GM12878 (cell line): ENCODE measurements at regions not wholly inside any gene's neighbourhood (a gene's known extent, or its start where the extent isn't known, plus 50 kb on each side); places are given as distances from the start of the nearest gene placed in this dataset.
"Not testable (repeated sequence)": the region's sequence is repeated elsewhere in the genome, so short reads cannot be mapped to it uniquely, and the experiment has no call there.

Experiments used
- ATAC-seq: fragments of 200-7000 bp; cut with Tn5 transposase; 3 replicates; pipeline ENCODE4 v1.9.1; 2020; ENCODE audit warnings: mild to moderate bottlenecking, moderate library complexity
- BruUV-seq: library from RNA; stranded (reverse); fragments of 400-500 nt; replicated peaks from 2 replicates; lab custom pipeline; 2021; lab: Mats Ljungman, UMichigan
- CTCF ChIA-PET: fragments of 300-600 bp; sonication (Branson Sonifier 250); formaldehyde crosslinking; extraction: SDS; loops from one replicate; lab custom pipeline; 2021; ENCODE audit warnings: inconsistent platforms; lab: Yijun Ruan, JAX
- POLR2A ChIA-PET: fragments of 350-600 bp; formaldehyde crosslinking; extraction: SDS; loops from one replicate; lab custom pipeline; 2021; ENCODE audit warnings: inconsistent platforms; lab: Charles Lee
- RAD21 ChIA-PET: fragments of 300-600 bp; sonication (Branson Sonifier 250); formaldehyde crosslinking; loops from one replicate; lab custom pipeline; 2023; ENCODE audit warnings: antibody characterized with exemption; ENCODE audit not compliant: unreplicated experiment; lab: Charles Lee
- SMC1A ChIA-PET: fragments of 300-600 bp; sonication (Branson Sonifier 250); formaldehyde crosslinking; loops from one replicate; lab custom pipeline; 2023; ENCODE audit not compliant: unreplicated experiment, uncharacterized antibody; lab: Charles Lee
- DNase-seq: peaks from one replicate; pipeline ENCODE4 v3.0.0-alpha.2; 2011; ENCODE audit warnings: low read depth, low spot score
- FAIRE-seq: peaks from 3 replicates; lab custom pipeline; 2011; peaks lifted over from hg19 to GRCh38; lab: Jason Lieb, UNC
- H2AFZ ChIP-seq: 2 replicates; pipeline ENCODE4 v1.6.0; 2011; ENCODE audit warnings: low read depth, low read length, control low read depth; ENCODE audit not compliant: control insufficient read depth
- H3K27ac ChIP-seq: 2 replicates; pipeline ENCODE4 v1.5.1; 2011; ENCODE audit warnings: control low read depth; ENCODE audit not compliant: control insufficient read depth, insufficient read depth
- H3K27me3 ChIP-seq, 2 experiments: replicated peaks in 1 of 2; 2 replicates each; pipeline versions ENCODE4 v1.6.0 to v1.6.1; 2011; ENCODE audit warnings: low read length in 1 of 2; ENCODE audit not compliant: control insufficient read depth in 2 of 2, insufficient read depth in 2 of 2
- H3K36me3 ChIP-seq, 2 experiments: 2 replicates each; pipeline ENCODE4 v1.5.1; 2011; ENCODE audit warnings: low read length in 1 of 2; ENCODE audit not compliant: control insufficient read depth in 2 of 2, insufficient read depth in 2 of 2
- H3K4me1 ChIP-seq: 2 replicates; pipeline ENCODE4 v1.6.1; 2011; ENCODE audit warnings: mild to moderate bottlenecking, low read length, moderate library complexity, mixed read lengths; ENCODE audit not compliant: control insufficient read depth, insufficient read depth
- H3K4me2 ChIP-seq: 2 replicates; pipeline ENCODE4 v1.6.0; 2011; ENCODE audit warnings: control low read depth; ENCODE audit not compliant: control insufficient read depth, insufficient read depth
- H3K4me3 ChIP-seq: fragments of 200-600 bp; sonication (generic); 2 replicates; pipeline ENCODE4 v1.5.1; 2016
- H3K79me2 ChIP-seq: 2 replicates; pipeline ENCODE4 v1.6.0; 2011; ENCODE audit warnings: low read length; ENCODE audit not compliant: control insufficient read depth, insufficient read depth
- H3K9ac ChIP-seq: 2 replicates; pipeline ENCODE4 v1.8.0; 2011; ENCODE audit warnings: low read length, control low read depth, mixed read lengths; ENCODE audit not compliant: control insufficient read depth, insufficient read depth
- H3K9me3 ChIP-seq: replicated peaks from 3 replicates; pipeline ENCODE4 v1.5.1; 2011; ENCODE audit warnings: mild to moderate bottlenecking, low read length; ENCODE audit not compliant: control insufficient read depth, insufficient read depth
- H4K20me1 ChIP-seq: 2 replicates; pipeline ENCODE4 v1.6.0; 2011; ENCODE audit not compliant: control insufficient read depth, insufficient read depth
- BHLHE40 ChIP-seq, 2 experiments: fragments of 450-650 bp in 1 of 2; IDR thresholded peaks; 2 replicates each; pipeline ENCODE4 v1.6.1; 2011 to 2017; ENCODE audit warnings: low read depth in 2 of 2, borderline replicate concordance in 1 of 2, improper control_type of control experiment in 1 of 2, low read length in 1 of 2, mild to moderate bottlenecking in 1 of 2
- ETV6 ChIP-seq, 2 experiments: fragments of 450-650 bp in 1 of 2; IDR thresholded peaks in 1 of 2; conservative IDR thresholded peaks in 1 of 2; 2 replicates each; pipeline ENCODE4 v1.6.1; 2014; ENCODE audit warnings: antibody characterized with exemption in 1 of 2, borderline replicate concordance in 1 of 2, low read depth in 1 of 2, mild to moderate bottlenecking in 1 of 2, moderate library complexity in 1 of 2
- HDGF ChIP-seq: fragments of 450-650 bp; IDR thresholded peaks from 2 replicates; pipeline ENCODE4 v1.6.1; 2016; ENCODE audit warnings: antibody characterized with exemption
- IRF4 ChIP-seq: IDR thresholded peaks from 2 replicates; pipeline ENCODE4 v1.6.1; 2011; ENCODE audit warnings: low read depth, low read length
- JUND ChIP-seq: IDR thresholded peaks from 2 replicates; pipeline ENCODE4 v1.6.1; 2012; ENCODE audit warnings: low read depth, mild to moderate bottlenecking, low read length, improper control_type of control experiment, moderate library complexity
- MEF2A ChIP-seq: IDR thresholded peaks from 2 replicates; pipeline ENCODE4 v1.6.1; 2011; ENCODE audit warnings: low read depth, mild to moderate bottlenecking, low read length, moderate library complexity; ENCODE audit not compliant: insufficient read depth
- NFIC ChIP-seq: IDR thresholded peaks from 2 replicates; pipeline ENCODE4 v1.6.1; 2012; ENCODE audit warnings: low read depth, mild to moderate bottlenecking, inconsistent platforms, low read length, moderate library complexity
- NFXL1 ChIP-seq: fragments of 450-650 bp; IDR thresholded peaks from 2 replicates; pipeline ENCODE4 v1.6.1; 2017; ENCODE audit warnings: antibody characterized with exemption, mild to moderate bottlenecking, borderline replicate concordance
- NR2C1 ChIP-seq: fragments of 450-650 bp; IDR thresholded peaks from 2 replicates; pipeline ENCODE4 v1.6.1; 2017; ENCODE audit warnings: antibody characterized with exemption, mild to moderate bottlenecking, moderate library complexity
- RELA ChIP-seq: fragments of 450-650 bp; IDR thresholded peaks from 2 replicates; pipeline ENCODE4 v1.8.0; 2014; ENCODE audit warnings: borderline replicate concordance; ENCODE audit not compliant: partially characterized antibody
- TCF12 ChIP-seq: IDR thresholded peaks from 2 replicates; pipeline ENCODE4 v1.6.1; 2011; ENCODE audit warnings: low read depth, mild to moderate bottlenecking, low read length
- TCF7 ChIP-seq: IDR thresholded peaks from 2 replicates; pipeline ENCODE4 v1.6.1; 2014; ENCODE audit warnings: antibody characterized with exemption, borderline replicate concordance
- WGBS: methylation state at CpG from one replicate; pipeline ENCODE4 v1.1.6; 2016; ENCODE audit warnings: low lambda C conversion rate; ENCODE audit not compliant: insufficient replicate concordance, insufficient coverage; ENCODE audit errors: missing lambda C conversion rate; 5-methylcytosine and 5-hydroxymethylcytosine counted together
- in situ Hi-C: fragments of 300-500 bp; cut with MboI; formaldehyde crosslinking; loops from 9 replicates; pipeline ENCODE4 v1.14.3; 2018; ENCODE audit warnings: mixed read lengths
- intact Hi-C: fragments of 100-400 bp; cut with micrococcal nuclease; formaldehyde crosslinking; loops from one replicate; pipeline ENCODE4 v1.14.2; 2022; ENCODE audit not compliant: unreplicated experiment
- TF ChIP-seq, protein P1 (sequence below): fragments of 450-650 bp; IDR thresholded peaks from 2 replicates; pipeline ENCODE4 v1.6.1; 2018; ENCODE audit warnings: mild to moderate bottlenecking, low read depth, moderate library complexity; ENCODE audit not compliant: partially characterized antibody
- TF ChIP-seq, protein P2 (sequence below): fragments of 150-350 bp; IDR thresholded peaks from 2 replicates; pipeline ENCODE4 v1.6.1; 2014; ENCODE audit warnings: mild to moderate bottlenecking, low read depth, low read length

DNA sequence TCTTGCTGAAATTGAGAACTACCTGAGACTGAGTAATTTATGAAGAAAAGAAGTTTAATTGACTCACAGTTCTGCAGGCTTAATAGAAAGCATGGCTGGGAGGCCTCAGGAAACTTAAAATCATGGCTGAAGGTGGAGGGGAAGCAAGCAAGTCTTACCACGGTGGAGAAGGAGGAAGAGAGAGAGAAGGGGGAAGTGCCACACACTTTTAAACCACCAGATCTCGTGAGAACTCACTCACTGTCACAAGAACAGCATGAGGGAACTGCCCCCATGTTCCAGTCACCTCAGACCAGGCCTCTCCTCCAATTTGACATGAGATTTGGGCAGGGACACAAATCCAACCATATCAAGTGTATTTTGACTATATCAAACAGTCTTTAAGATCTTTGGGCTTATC, 668.3 kb downstream of the SLCO4C1 start:
- in situ Hi-C loops, H3K9me3 ChIP-seq, SMC1A ChIA-PET, H3K36me3 ChIP-seq, H3K4me1 ChIP-seq, H3K4me2 ChIP-seq, H2AFZ ChIP-seq, H3K27me3 ChIP-seq, H3K9ac ChIP-seq: not testable (repeated sequence)
- WGBS: 0% methylated on average over 2 of the region's 2 CpGs
- peak in 1 of 2 experiments; percentile 24; a peak in 1 of 4 replicates for TF ChIP-seq BHLHE40 (IDR thresholded peaks at IDR 0.05; ENCODE audit: borderline replicate concordance in 1 of 2, low read depth in 2 of 2, low read length in 1 of 2)
- TF ChIP-seq, all 136 proteins: peak for 1; not testable (repeated sequence) for 135
- ATAC-seq, H4K20me1 ChIP-seq, BruUV-seq, H3K4me3 ChIP-seq, FAIRE-seq, intact Hi-C loops, RAD21 ChIA-PET, DNase-seq, POLR2A ChIA-PET, H3K27ac ChIP-seq, H3K79me2 ChIP-seq, CTCF ChIA-PET: not testable (repeated sequence)

DNA sequence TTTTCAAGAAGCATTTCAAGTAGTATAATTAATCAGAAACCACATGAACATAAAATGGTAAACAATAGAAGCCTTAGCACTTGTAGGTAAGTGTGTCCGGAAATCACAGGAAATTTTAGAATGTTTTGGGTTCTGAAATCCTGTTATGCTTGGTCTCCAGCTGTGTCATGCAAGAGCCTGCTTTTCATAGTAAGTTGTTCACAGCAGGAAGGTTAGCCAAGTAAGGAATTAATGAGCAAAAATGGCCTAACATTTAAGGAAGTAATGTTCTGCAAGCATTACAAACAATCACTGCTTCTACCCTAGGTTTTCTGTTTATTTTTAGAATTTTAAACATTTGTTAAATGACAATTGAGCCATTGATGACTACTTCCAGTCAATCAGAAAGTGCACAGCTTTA, 669.5 kb downstream of the SLCO4C1 start:
- H3K36me3 ChIP-seq: no peaks in the 10 kb centered on the region
- in situ Hi-C loops (no loop called here), intact Hi-C loops (no loop called here)
- 31% methylated on average over 1 of the region's 1 CpG for WGBS
- TF ChIP-seq NFIC (no peak), NFXL1 (no peak), IRF4 (no peak), JUND (no peak), HDGF (no peak), ETV6 (conservative IDR thresholded peaks at IDR 0.05 in 1 of 2, IDR thresholded peaks at IDR 0.05 in 1 of 2; ENCODE audit: borderline replicate concordance in 1 of 2, low read depth in 1 of 2) (no peak), MEF2A (no peak), NR2C1 (no peak), RELA (no peak), TCF7 (no peak), TCF12 (no peak)
- TF ChIP-seq, protein P1, sequence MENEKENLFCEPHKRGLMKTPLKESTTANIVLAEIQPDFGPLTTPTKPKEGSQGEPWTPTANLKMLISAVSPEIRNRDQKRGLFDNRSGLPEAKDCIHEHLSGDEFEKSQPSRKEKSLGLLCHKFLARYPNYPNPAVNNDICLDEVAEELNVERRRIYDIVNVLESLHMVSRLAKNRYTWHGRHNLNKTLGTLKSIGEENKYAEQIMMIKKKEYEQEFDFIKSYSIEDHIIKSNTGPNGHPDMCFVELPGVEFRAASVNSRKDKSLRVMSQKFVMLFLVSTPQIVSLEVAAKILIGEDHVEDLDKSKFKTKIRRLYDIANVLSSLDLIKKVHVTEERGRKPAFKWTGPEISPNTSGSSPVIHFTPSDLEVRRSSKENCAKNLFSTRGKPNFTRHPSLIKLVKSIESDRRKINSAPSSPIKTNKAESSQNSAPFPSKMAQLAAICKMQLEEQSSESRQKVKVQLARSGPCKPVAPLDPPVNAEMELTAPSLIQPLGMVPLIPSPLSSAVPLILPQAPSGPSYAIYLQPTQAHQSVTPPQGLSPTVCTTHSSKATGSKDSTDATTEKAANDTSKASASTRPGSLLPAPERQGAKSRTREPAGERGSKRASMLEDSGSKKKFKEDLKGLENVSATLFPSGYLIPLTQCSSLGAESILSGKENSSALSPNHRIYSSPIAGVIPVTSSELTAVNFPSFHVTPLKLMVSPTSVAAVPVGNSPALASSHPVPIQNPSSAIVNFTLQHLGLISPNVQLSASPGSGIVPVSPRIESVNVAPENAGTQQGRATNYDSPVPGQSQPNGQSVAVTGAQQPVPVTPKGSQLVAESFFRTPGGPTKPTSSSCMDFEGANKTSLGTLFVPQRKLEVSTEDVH: no peak
- TF ChIP-seq, protein P2, sequence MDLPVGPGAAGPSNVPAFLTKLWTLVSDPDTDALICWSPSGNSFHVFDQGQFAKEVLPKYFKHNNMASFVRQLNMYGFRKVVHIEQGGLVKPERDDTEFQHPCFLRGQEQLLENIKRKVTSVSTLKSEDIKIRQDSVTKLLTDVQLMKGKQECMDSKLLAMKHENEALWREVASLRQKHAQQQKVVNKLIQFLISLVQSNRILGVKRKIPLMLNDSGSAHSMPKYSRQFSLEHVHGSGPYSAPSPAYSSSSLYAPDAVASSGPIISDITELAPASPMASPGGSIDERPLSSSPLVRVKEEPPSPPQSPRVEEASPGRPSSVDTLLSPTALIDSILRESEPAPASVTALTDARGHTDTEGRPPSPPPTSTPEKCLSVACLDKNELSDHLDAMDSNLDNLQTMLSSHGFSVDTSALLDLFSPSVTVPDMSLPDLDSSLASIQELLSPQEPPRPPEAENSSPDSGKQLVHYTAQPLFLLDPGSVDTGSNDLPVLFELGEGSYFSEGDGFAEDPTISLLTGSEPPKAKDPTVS: no peak
- no peaks in the 10 kb centered on the region for H3K79me2 ChIP-seq
- POLR2A ChIA-PET: no interaction called here
- SMC1A ChIA-PET: no interaction called here
- H4K20me1 ChIP-seq: no peaks in the 10 kb centered on the region
- no peak for FAIRE-seq
- H3K27ac ChIP-seq: no peak overlapping the region
- H3K9me3 ChIP-seq: no peaks in the 10 kb centered on the region
- H3K4me3 ChIP-seq: no peak overlapping the region
- H3K4me1 ChIP-seq: no peaks in the 10 kb centered on the region
- ATAC-seq: no peak
- H2AFZ ChIP-seq: no peak overlapping the region
- H3K4me2 ChIP-seq: no peak overlapping the region
- no peak overlapping the region for H3K9ac ChIP-seq
- no peaks in the 10 kb centered on the region for H3K27me3 ChIP-seq
- no peak for DNase-seq
- CTCF ChIA-PET: no interaction called here
- no TSS peak for BruUV-seq
- RAD21 ChIA-PET: no interaction called here
